GM19023 (cell line): ENCODE measurements at regions not wholly inside any gene's neighbourhood (a gene's known extent, or its start where the extent isn't known, plus 50 kb on each side); places are given as distances from the start of the nearest gene placed in this dataset.

ENCODE experiments used
- ATAC-seq: cut with Tn5 transposase; IDR thresholded peaks from one replicate; pipeline ENCODE4 v1.9.1; 2021; ENCODE audit warnings: mild to moderate bottlenecking, moderate library complexity; ENCODE audit not compliant: unreplicated experiment

- no peak for ATAC-seq
These were observed 89.0 kb upstream of the NR4A3 start for GRCh38 chr9:99732715-99733114.

- no peak for ATAC-seq
These were observed 86.6 kb upstream of the NR4A3 start for GRCh38 chr9:99735041-99735440.

GRCh38 chr9:99736291-99736690 is 85.4 kb upstream of the NR4A3 start:
- no peak for ATAC-seq

DNA sequence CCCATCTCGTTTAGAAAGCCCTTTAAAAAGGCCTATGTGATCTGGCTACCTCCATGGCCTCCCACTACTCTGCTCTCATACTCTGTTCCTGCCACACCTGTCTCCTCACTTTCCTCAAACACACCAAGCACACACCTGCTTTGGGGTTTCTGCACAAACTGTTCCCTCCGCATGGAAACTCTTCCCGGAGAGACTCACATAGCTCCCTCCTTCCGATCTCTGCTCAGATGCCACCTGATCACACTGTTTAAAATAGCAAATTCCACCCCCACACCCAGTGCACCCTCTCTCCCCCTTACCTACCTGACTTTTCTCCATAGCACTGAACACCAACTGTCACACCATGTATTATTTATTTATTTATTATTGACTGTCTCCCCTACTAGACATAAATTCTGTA is 84.0 kb upstream of the NR4A3 start:
- no peak for ATAC-seq

DNA sequence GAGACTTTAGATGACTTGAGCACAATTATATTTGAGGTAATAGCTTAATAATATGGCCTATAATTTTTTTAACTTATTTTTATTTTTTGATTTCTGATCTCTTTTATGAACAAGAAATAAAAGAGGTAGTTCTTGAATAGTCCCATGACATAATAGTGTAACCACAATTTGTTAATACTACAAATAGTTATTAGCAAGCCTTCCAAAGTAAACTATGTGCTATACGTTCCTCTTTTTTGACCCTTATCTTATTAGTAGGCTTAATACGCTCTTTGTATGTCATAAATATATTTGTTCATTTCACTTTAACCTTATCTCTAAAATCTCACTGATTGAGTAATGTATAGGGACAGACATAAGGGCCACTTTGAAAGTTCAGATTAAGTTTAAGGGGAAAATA is 78.7 kb upstream of the NR4A3 start:
- no peak for ATAC-seq

DNA sequence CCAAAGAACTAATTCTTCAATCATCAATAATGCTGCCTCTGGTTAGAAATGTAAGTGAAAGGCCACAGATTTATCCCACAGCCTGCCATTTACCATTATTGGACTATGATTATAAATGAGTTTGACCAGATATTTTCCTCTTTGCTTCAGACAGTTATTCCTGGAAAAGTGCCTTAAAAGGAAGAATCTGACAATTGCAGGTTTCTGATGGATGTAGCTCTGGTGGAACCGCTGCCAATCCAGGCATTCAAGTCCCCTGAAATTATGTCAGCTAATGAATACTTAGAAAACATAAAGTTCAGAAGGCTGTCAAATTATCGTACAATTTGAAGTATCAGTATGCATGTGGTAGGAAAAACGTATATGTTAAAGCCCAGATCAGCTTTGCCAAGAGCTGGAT is 78.2 kb upstream of the NR4A3 start:
- ATAC-seq: no peak

DNA sequence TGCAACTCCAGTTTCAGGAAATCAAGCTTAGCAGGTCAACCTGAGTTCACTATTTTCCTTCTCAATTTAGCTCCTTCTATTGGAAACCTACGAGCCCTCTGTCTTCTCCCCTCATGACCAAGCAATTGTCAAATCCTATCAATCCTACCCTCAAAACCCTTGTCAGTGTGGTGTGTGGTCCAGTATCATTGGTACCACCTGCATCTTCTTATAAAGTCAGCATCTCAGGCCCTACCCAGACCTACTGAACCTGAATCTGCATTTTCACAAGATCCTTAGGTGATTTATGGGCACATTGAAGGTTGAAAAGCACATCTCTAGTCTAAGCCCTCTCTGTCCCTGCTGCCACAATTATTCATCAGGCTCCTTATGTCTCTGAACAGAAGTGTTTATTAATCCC is 77.6 kb upstream of the NR4A3 start:
- no peak for ATAC-seq

GRCh38 chr9:99745085-99745484 is 76.6 kb upstream of the NR4A3 start:
- ATAC-seq: no peak

DNA sequence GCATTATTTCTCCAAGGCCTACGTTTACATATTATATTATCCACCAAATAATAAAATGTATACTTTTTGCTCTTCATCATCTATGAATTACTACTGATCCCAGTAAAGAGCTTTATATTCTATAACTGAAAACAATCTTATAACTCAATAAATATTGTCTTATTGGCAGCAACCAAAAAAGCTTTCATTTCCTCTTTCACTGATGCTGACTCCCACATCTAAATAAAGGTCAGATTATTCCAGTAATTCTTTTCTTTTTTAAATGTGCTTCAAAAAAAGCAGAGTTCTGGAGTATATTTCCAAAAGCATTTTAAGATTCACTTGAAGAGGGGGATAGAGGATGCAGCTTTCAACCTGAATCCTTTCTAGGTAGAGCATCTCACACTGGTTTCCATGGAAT is 75.3 kb upstream of the NR4A3 start:
- no peak for ATAC-seq

- no peak for ATAC-seq
These were observed 73.4 kb upstream of the NR4A3 start for GRCh38 chr9:99748266-99748665.

- ATAC-seq: no peak
These were observed 73.0 kb upstream of the NR4A3 start for GRCh38 chr9:99748676-99749075.

DNA sequence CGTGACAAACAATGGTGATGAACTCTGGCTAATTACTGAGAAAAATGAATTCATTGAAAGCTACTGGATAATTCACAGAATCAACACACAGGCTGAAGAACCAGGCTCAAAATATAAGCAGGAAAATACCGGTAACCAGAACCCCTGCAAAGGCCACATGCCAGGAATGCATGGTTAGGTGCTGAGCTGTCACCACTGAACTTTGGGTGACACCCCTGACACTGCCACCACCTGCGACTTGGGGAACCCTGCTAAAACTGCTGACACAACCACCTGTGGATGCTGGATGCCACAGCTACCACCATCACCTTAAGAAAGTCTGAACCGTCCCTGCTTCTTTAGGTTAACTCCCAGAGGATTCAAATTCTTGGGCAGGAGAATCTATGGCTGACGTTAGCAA is 72.0 kb upstream of the NR4A3 start:
- ATAC-seq: no peak

GRCh38 chr9:99750526-99750925 is 71.2 kb upstream of the NR4A3 start:
- ATAC-seq: no peak

GRCh38 chr9:99752417-99753109 is 69.1 kb upstream of the NR4A3 start:
- ATAC-seq: no peak

- no peak for ATAC-seq
These were observed 68.2 kb upstream of the NR4A3 start for GRCh38 chr9:99753436-99753835.

- ATAC-seq: no peak
These were observed 61.3 kb upstream of the NR4A3 start for GRCh38 chr9:99760421-99760820.

DNA sequence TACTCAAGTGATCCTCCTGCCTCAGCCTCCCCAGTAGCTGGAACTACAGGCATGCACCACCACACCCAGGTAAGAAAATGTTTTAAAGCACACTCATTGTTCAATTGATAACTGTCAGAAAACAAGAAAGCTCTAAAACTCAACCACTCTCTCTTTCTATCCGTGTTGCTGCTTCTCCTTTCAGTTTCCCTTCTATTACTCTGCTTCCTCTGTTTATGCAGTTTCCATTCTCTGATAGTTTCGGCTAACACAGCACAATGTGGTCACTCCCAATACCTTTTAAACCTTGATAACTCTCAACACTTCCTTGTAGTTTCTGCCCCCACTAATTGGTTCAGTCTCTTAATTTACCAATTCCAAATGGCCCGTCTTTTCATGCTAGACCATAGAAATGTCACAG is 59.2 kb upstream of the NR4A3 start:
- ATAC-seq: peak; percentile 93
